Kidney (tissue), 13 donors: ENCODE measurements at regions not wholly inside any gene's neighbourhood (a gene's known extent, or its start where the extent isn't known, plus 50 kb on each side); places are given as distances from the start of the nearest gene placed in this dataset.

Experiments used
- DNase-seq, 5 donors: peaks; one replicate each; pipeline ENCODE4 v3.0.0-alpha.2; 2013 to 2020
- FAIRE-seq: peaks from 2 replicates; lab custom pipeline; 2012; peaks lifted over from hg19 to GRCh38; lab: Jason Lieb, UNC
- H3K27ac ChIP-seq, 2 donors: one replicate each; pipeline ENCODE4 v1.7.0; 2013; ENCODE audit warnings: low read depth in 2 of 2, low read length in 2 of 2, inconsistent platforms in 1 of 2
- H3K27me3 ChIP-seq: one replicate; pipeline ENCODE4 v1.7.1; 2013; ENCODE audit warnings: low read length, inconsistent platforms; ENCODE audit not compliant: control insufficient read depth, insufficient read depth
- H3K36me3 ChIP-seq, 3 donors: one replicate each; pipeline versions ENCODE4 v1.7.0 to v1.7.1; 2013; ENCODE audit warnings: low read length in 3 of 3, control low read depth in 1 of 3, inconsistent platforms in 1 of 3; ENCODE audit not compliant: insufficient read depth in 3 of 3, control insufficient read depth in 2 of 3
- H3K4me1 ChIP-seq, 3 donors: one replicate each; pipeline versions ENCODE4 v1.7.0 to v1.7.1; 2013; ENCODE audit warnings: low read length in 3 of 3, inconsistent platforms in 1 of 3, low read depth in 1 of 3; ENCODE audit not compliant: control insufficient read depth in 2 of 3, insufficient read depth in 2 of 3
- H3K4me3 ChIP-seq, 3 donors: one replicate each; pipeline versions ENCODE4 v1.7.0 to v1.8.1; 2013; ENCODE audit warnings: low read length in 3 of 3, control low read depth in 1 of 3, inconsistent platforms in 1 of 3
- H3K9ac ChIP-seq, 3 donors: one replicate each; pipeline versions ENCODE4 v1.7.0 to v1.7.1; 2013; ENCODE audit warnings: low read length in 3 of 3, control low read depth in 1 of 3, inconsistent platforms in 1 of 3
- H3K9me3 ChIP-seq, 3 donors: one replicate each; pipeline versions ENCODE4 v1.7.0 to v1.7.1; 2013; ENCODE audit warnings: low read length in 3 of 3, control low read depth in 1 of 3, inconsistent platforms in 1 of 3; ENCODE audit not compliant: control insufficient read depth in 2 of 3, insufficient read depth in 1 of 3
- intact Hi-C: fragments of 100-400 bp; cut with DNase I; formaldehyde crosslinking; loops from one replicate; pipeline ENCODE4 v1.11.1; 2022
- TF ChIP-seq, protein P1 (sequence below): IDR thresholded peaks from 3 replicates; pipeline ENCODE4 v1.5.1; 2012; ENCODE audit warnings: mild to moderate bottlenecking, moderate library complexity, borderline replicate concordance; ENCODE audit not compliant: insufficient read depth; ENCODE audit errors: extremely low read depth
- donor health status: control.
- donor health status: control.
- donor health status: control.
- donor health status: control.
- donor health status: control.
- donor health status: DM: yes; HTN: yes; CAD: no.
- donor health status: Normal renal cell carcinoma (clear cell type).

DNA sequence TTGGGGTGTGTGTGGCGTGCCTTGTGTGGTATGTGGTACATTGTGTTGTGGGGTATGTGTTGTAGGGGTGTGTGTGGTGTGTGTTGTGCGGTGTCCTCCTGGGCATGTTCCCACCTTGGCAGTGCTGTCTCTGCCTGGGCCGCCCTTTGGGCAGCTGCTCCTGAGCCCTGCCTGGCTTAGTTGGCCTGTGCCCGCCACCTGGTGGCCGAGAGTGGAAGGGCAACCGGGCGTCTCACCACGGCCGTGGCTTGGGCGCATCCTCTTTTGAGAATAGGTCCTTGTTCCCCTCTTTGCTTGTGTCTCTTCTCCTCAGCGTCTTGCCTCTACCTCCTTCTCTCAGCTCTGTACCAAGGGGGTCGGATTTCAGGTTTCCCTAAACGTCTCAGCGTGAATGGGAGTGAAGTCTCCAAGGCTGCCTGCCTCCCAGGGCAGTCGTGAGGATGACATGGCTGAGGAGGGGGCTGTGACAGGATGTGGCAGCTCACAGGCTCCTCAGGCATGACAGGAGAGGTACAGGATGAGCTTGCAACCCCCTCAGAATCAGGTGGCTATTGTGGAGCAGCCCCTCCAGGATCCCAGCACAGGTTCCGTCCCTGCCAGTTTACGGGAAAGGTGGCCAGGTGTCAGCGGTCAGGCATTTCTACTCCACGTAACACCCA lies 98.4 kb upstream of the PODXL start:
- no peaks in the 10 kb centered on the region for H3K27me3 ChIP-seq
- intact Hi-C loops, result loop anchor here (10.0 kb wide), 1 partner anchor 150 kb away; no protein-coding TSS in a partner anchor
- FAIRE-seq (no peak), DNase-seq (peak; percentile 72 to 93 (median 87))
- no peak overlapping the region for H3K9ac ChIP-seq
- H3K9me3 ChIP-seq, result peaks cover 0 to 2% (median 0%) of the 10 kb centered on the region in 3 donors
- TF ChIP-seq, protein P1, sequence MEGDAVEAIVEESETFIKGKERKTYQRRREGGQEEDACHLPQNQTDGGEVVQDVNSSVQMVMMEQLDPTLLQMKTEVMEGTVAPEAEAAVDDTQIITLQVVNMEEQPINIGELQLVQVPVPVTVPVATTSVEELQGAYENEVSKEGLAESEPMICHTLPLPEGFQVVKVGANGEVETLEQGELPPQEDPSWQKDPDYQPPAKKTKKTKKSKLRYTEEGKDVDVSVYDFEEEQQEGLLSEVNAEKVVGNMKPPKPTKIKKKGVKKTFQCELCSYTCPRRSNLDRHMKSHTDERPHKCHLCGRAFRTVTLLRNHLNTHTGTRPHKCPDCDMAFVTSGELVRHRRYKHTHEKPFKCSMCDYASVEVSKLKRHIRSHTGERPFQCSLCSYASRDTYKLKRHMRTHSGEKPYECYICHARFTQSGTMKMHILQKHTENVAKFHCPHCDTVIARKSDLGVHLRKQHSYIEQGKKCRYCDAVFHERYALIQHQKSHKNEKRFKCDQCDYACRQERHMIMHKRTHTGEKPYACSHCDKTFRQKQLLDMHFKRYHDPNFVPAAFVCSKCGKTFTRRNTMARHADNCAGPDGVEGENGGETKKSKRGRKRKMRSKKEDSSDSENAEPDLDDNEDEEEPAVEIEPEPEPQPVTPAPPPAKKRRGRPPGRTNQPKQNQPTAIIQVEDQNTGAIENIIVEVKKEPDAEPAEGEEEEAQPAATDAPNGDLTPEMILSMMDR, result peak; percentile 94
- no peaks in the 10 kb centered on the region for H3K36me3 ChIP-seq
- no peak overlapping the region for H3K27ac ChIP-seq
- H3K4me1 ChIP-seq, result no peaks in the 10 kb centered on the region
- H3K4me3 ChIP-seq, result no peak overlapping the region

DNA sequence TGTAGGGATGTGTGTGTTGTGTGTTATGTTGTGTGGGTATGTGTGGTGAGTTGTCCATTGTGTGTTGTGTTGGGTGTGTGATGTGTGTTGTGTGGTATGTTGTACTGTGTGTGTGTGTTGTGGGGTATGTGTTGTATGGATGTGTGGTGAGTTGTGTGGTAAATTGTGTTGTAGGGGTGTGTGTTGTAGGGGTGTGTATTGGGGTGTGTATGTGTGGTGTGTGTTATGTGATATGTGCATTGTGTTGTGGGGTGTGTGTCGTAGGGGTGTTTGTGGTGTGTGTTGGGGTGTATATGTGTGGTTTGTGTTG lies 97.8 kb upstream of the PODXL start:
- H3K9ac ChIP-seq, result no peak overlapping the region
- intact Hi-C loops, result loop anchor here (10.0 kb wide), 1 partner anchor 149 kb away; no protein-coding TSS in a partner anchor
- TF ChIP-seq, protein P1, result no peak
- FAIRE-seq (no peak), DNase-seq (no peak)
- no peak overlapping the region for H3K27ac ChIP-seq
- H3K27me3 ChIP-seq, result no peaks in the 10 kb centered on the region
- peak overlapping the region in 1 of 3 donors; percentile 18 for H3K4me3 ChIP-seq
- no peaks in the 10 kb centered on the region for H3K4me1 ChIP-seq
- peaks cover 0 to 2% (median 0%) of the 10 kb centered on the region in 3 donors for H3K9me3 ChIP-seq
- H3K36me3 ChIP-seq, result no peaks in the 10 kb centered on the region

- Histone ChIP-seq H3K36me3 (no peaks in the 10 kb centered on the region), H3K27ac (no peak overlapping the region), H3K9me3 (peaks cover 0 to 2% (median 0%) of the 10 kb centered on the region in 3 donors), H3K27me3 (no peaks in the 10 kb centered on the region), H3K4me3 (peak overlapping the region in 1 of 3 donors; percentile 18), H3K9ac (no peak overlapping the region), H3K4me1 (no peaks in the 10 kb centered on the region)
- TF ChIP-seq, protein P1, result no peak
- DNase-seq (peak in 1 of 5 donors; percentile 46), FAIRE-seq (no peak)
- intact Hi-C loops, result loop anchor here (10.0 kb wide), 1 partner anchor 149 kb away; no protein-coding TSS in a partner anchor
These were observed 97.2 kb upstream of the PODXL start for GRCh38 chr7:131653418-131654248.
